Hematopoietic multipotent progenitor cell treated with erythropoietin and hydrocortisone succinate and interleukin-3 and kit ligand, for 6 days (in vitro differentiated cells): ENCODE measurements at regions not wholly inside any gene's neighbourhood (a gene's known extent, or its start where the extent isn't known, plus 50 kb on each side); places are given as distances from the start of the nearest gene placed in this dataset.

Experiments
- DNase-seq: peaks from one replicate; pipeline ENCODE4 v3.0.0-alpha.2; 2015

GRCh38 chr16:66289051-66289680, 77.3 kb upstream of the CDH5 start:
- DNase-seq, result no peak

- DNase-seq, result no peak
Measured at GRCh38 chr16:66287926-66288325, 78.6 kb upstream of the CDH5 start.

GRCh38 chr16:66287416-66287815, 79.1 kb upstream of the CDH5 start:
- DNase-seq, result no peak

GRCh38 chr16:66286527-66286926, 80.0 kb upstream of the CDH5 start:
- no peak for DNase-seq

- DNase-seq, result no peak
Measured at GRCh38 chr16:66278604-66279262, 87.8 kb upstream of the CDH5 start.

- no peak for DNase-seq
Measured at GRCh38 chr16:66278111-66278531, 88.4 kb upstream of the CDH5 start.

- DNase-seq, result no peak
Measured at GRCh38 chr16:66277311-66278070, 89.0 kb upstream of the CDH5 start.

GRCh38 chr16:66275775-66276428, 90.6 kb upstream of the CDH5 start:
- DNase-seq, result peak; percentile 70

- peak; percentile 76 for DNase-seq
Measured at GRCh38 chr16:66274335-66275110, 92.0 kb upstream of the CDH5 start.

GRCh38 chr16:66273644-66274334, 92.7 kb upstream of the CDH5 start:
- no peak for DNase-seq

GRCh38 chr16:66273053-66273452, 93.4 kb upstream of the CDH5 start:
- no peak for DNase-seq

GRCh38 chr16:66272461-66272860, 94.0 kb upstream of the CDH5 start:
- DNase-seq, result no peak

- no peak for DNase-seq
Measured at GRCh38 chr16:66271074-66272060, 95.1 kb upstream of the CDH5 start.

GRCh38 chr16:66270333-66270927, 96.1 kb upstream of the CDH5 start:
- peak; percentile 75 for DNase-seq

- DNase-seq, result no peak
Measured at GRCh38 chr16:66269617-66270332, 96.7 kb upstream of the CDH5 start.

- DNase-seq, result no peak
Measured at GRCh38 chr16:66267292-66268014, 99.0 kb upstream of the CDH5 start.

GRCh38 chr16:66266436-66267291, 99.8 kb upstream of the CDH5 start:
- DNase-seq, result peak; percentile 15

- DNase-seq, result no peak
Measured at GRCh38 chr16:66265556-66266141, 100.8 kb upstream of the CDH5 start.
